ENCODE measurements at regions not wholly inside any gene's neighbourhood (a gene's known extent, or its start where the extent isn't known, plus 50 kb on each side); places are given as distances from the start of the nearest gene placed in this dataset.

DNA sequence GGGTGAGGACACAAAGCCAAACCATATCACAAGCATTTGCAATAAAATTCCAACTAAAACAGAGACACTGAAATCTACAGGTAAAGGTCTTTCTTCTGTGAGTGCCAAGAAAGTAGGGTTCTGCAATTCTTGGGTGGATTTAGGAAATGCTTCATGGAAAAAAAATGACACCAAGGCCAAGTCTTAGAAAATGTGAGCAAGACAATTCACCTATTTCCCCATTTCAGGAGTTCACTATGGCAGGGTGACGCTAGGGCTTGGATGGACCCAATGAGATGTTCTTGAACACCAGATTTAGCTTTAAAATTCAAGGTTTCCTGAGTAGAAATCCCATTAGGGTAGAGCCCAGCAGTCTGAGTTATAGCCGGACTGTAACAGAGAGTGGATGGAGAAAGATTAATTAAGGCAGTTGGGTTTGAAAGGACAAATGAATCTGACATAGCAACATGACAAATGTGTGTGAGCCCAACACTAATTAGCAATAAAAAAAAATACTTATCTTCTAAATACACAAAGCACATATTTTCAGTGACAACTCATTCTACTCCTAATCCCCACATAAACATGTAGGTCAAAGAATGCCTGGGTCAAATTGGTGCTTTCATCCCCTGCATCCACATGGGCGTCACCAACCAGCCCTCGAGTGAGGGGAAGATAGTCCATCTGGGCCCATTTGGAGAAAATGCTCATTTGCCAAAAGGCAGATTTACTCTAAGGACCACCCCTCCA is 180.4 kb upstream of the JARID2 start:
- Histone ChIP-seq H3K36me3 (ENCODE audit: control insufficient read depth, insufficient read depth, low read length) (no peaks in the 10 kb centered on the region), H3K27me3 (ENCODE audit: control insufficient read depth, insufficient read depth, low read length) (no peaks in the 10 kb centered on the region), H3K4me3 (ENCODE audit: low read depth, low read length) (no peak overlapping the region)
- DNase-seq (ENCODE audit: low read depth): no peak
- TF ChIP-seq, protein P1, sequence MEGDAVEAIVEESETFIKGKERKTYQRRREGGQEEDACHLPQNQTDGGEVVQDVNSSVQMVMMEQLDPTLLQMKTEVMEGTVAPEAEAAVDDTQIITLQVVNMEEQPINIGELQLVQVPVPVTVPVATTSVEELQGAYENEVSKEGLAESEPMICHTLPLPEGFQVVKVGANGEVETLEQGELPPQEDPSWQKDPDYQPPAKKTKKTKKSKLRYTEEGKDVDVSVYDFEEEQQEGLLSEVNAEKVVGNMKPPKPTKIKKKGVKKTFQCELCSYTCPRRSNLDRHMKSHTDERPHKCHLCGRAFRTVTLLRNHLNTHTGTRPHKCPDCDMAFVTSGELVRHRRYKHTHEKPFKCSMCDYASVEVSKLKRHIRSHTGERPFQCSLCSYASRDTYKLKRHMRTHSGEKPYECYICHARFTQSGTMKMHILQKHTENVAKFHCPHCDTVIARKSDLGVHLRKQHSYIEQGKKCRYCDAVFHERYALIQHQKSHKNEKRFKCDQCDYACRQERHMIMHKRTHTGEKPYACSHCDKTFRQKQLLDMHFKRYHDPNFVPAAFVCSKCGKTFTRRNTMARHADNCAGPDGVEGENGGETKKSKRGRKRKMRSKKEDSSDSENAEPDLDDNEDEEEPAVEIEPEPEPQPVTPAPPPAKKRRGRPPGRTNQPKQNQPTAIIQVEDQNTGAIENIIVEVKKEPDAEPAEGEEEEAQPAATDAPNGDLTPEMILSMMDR (IDR thresholded peaks at IDR 0.05; ENCODE audit: insufficient read depth, low read length, poor library complexity, severe bottlenecking): no peak

DNA sequence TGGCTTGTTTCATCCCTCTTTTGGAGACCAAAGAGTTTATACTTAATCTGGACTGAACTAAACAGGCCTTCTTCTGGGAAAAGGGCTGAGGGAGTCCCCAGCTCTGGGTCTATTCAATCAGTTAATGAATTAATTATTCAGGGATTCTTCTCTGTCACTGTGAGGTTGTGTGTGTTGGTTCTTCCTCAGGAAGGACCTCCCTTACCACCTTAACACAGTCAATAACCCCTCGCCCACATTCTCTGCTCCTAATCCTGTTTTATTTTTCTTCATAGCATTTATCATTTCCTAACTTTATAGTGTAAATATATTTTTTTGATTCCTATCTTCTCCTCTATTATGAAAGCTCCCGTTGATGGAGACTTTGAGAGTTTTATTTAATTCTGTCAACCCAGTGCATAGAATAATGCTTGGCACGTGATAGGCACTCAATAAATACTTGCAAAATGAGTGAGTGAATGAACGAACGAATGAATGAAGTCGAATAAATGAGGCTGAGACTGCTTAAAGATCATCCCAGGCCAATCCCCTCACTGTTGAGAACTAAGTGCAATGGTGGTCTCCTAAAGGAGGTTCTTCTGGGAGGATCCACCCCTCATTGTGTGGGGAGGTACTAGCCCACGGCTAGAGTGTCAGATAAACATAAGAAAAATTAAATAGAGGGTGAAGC is 179.6 kb upstream of the JARID2 start:
- H3K4me3 ChIP-seq (ENCODE audit: low read depth, low read length): no peak overlapping the region
- DNase-seq (ENCODE audit: low read depth): no peak
- TF ChIP-seq, protein P1 (IDR thresholded peaks at IDR 0.05; ENCODE audit: insufficient read depth, low read length, poor library complexity, severe bottlenecking): no peak
- H3K36me3 ChIP-seq (ENCODE audit: control insufficient read depth, insufficient read depth, low read length): no peaks in the 10 kb centered on the region
- H3K27me3 ChIP-seq (ENCODE audit: control insufficient read depth, insufficient read depth, low read length): no peaks in the 10 kb centered on the region

DNA sequence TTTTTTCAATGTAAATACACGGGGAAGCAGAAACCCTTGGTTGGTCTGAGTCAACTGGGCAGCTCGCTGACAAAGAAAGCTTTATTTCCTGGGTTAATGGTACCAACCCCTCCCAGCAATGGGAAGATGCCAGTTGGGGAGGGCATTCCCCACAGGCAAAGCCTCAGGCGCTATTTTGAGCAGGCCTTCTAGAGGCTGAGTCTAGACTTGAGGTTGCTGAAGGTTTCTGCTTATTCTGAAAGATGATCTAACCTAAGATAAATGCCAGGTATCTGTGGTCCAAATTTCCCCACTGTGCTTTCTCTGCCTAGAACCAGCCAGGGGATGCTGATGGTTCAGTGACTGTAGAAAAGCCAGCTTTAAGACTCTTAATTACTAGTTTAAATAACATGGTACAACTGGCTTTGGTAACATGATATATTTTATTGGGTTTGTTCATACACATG is 172.5 kb upstream of the JARID2 start:
- H3K4me3 ChIP-seq (ENCODE audit: low read depth, low read length): no peak overlapping the region
- H3K27me3 ChIP-seq (ENCODE audit: control insufficient read depth, insufficient read depth, low read length): no peaks in the 10 kb centered on the region
- H3K36me3 ChIP-seq (ENCODE audit: control insufficient read depth, insufficient read depth, low read length): no peaks in the 10 kb centered on the region
- TF ChIP-seq, protein P1 (IDR thresholded peaks at IDR 0.05; ENCODE audit: insufficient read depth, low read length, poor library complexity, severe bottlenecking): no peak
- peak; percentile 25 for DNase-seq (ENCODE audit: low read depth)

DNA sequence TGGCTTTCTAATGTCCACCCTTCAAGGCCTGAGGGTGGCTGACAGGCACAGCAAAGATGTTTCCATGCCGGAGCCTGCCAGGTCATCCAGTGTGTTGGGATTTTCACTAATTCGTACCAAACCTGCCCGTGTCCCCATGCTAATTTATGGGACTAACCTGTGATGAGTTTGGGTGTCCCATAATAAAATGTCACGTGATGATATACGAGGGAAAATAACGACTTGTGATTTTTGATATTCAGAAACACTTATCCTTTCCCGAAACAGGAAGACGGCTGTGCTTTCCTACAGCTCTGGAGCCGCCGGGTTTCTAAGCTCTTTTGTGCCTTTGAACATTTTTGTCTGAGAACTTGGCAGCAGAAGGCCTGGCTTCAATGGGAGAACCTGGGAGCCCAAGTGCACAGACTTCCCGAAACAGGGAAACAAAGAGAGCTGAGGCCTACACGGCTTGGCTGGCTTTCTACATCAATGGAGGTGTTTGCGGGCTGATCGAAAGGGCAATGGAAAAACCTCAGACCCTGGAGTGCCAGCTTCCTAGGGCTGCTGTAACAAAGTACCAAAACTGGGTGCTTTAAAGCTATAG is 171.9 kb upstream of the JARID2 start:
- Histone ChIP-seq H3K27me3 (ENCODE audit: control insufficient read depth, insufficient read depth, low read length) (no peaks in the 10 kb centered on the region), H3K4me3 (ENCODE audit: low read depth, low read length) (no peak overlapping the region), H3K36me3 (ENCODE audit: control insufficient read depth, insufficient read depth, low read length) (no peaks in the 10 kb centered on the region)
- TF ChIP-seq, protein P1 (IDR thresholded peaks at IDR 0.05; ENCODE audit: insufficient read depth, low read length, poor library complexity, severe bottlenecking): no peak
- no peak for DNase-seq (ENCODE audit: low read depth)

DNA sequence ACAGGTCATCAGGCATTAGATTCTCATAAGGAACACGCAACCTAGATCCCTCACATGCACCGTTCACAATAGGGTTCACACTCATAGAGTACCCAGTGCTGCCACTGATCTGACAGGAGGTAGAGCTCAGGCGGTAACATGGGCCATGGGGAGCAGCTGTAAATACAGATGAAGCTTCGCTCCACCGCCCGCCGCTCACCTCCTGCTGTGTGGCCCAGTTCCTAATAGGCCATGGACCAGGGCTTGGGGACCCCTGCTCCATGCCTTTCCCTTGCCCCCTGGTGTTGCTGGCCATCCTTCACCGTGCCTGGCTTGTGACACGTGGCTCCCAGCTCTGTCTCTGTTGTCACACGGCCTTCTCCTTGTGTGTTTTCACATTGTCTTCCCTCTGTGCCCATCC is 171.1 kb upstream of the JARID2 start:
- no peak for DNase-seq (ENCODE audit: low read depth)
- Histone ChIP-seq H3K36me3 (ENCODE audit: control insufficient read depth, insufficient read depth, low read length) (no peaks in the 10 kb centered on the region), H3K4me3 (ENCODE audit: low read depth, low read length) (no peak overlapping the region), H3K27me3 (ENCODE audit: control insufficient read depth, insufficient read depth, low read length) (no peaks in the 10 kb centered on the region)
- TF ChIP-seq, protein P1 (IDR thresholded peaks at IDR 0.05; ENCODE audit: insufficient read depth, low read length, poor library complexity, severe bottlenecking): no peak
